GM12874 (cell line): ENCODE measurements at regions not wholly inside any gene's neighbourhood (a gene's known extent, or its start where the extent isn't known, plus 50 kb on each side); places are given as distances from the start of the nearest gene placed in this dataset.

Experiments
- TF ChIP-seq, protein P1 (sequence below): IDR thresholded peaks from 2 replicates; pipeline ENCODE4 v1.5.1; 2011; ENCODE audit warnings: low read depth, mild to moderate bottlenecking, control low read depth, low read length, moderate library complexity; ENCODE audit not compliant: insufficient read depth

DNA sequence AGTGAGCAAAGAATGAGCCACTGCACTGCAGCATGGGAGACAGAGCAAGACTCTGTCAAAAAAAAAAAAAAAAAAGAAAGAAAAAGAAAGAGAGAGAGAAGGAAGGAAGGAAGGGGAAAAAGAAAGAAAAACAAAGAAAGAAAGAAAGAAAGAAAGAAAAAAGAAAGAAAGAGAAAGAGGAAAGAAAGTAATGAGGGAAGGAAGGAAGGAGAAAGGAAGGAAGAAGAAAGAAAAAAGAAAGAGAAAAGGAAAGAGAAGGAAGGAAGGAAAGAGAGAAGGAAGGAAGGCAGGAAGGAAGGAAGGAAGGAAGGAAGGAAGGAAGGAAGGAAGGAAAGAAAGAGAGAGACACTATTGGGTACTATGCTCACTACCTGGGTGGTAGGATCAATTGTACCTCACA lies 122.2 kb upstream of the ERCC4 start:
- TF ChIP-seq, protein P1, sequence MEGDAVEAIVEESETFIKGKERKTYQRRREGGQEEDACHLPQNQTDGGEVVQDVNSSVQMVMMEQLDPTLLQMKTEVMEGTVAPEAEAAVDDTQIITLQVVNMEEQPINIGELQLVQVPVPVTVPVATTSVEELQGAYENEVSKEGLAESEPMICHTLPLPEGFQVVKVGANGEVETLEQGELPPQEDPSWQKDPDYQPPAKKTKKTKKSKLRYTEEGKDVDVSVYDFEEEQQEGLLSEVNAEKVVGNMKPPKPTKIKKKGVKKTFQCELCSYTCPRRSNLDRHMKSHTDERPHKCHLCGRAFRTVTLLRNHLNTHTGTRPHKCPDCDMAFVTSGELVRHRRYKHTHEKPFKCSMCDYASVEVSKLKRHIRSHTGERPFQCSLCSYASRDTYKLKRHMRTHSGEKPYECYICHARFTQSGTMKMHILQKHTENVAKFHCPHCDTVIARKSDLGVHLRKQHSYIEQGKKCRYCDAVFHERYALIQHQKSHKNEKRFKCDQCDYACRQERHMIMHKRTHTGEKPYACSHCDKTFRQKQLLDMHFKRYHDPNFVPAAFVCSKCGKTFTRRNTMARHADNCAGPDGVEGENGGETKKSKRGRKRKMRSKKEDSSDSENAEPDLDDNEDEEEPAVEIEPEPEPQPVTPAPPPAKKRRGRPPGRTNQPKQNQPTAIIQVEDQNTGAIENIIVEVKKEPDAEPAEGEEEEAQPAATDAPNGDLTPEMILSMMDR: no peak

DNA sequence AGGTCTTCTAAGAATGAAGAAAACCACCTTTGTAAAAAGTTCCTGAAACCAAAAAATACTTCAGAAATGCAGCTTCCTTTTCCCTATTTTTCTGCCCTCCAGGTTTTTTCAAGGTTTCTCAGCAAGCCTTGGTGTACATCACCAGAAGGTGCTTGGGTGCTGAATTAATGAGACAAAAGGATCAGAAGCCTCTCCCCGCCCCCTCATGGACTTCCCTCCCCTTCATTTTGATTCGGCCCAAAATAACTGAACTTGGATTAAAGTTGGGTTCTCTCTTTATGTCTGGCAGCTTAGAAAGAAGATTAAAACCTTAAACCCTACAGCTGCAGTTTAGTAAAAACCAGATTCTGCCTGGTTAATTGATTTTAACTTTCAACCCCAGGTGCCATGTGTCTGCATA lies 121.7 kb upstream of the ERCC4 start:
- TF ChIP-seq, protein P1: no peak

GRCh38 chr16:13803974-13804373 lies 116.0 kb upstream of the ERCC4 start:
- TF ChIP-seq, protein P1: no peak

- TF ChIP-seq, protein P1: no peak
These were observed 114.0 kb upstream of the ERCC4 start for GRCh38 chr16:13805951-13806350.

- TF ChIP-seq, protein P1: no peak
These were observed 113.3 kb upstream of the ERCC4 start for GRCh38 chr16:13806671-13807070.

- TF ChIP-seq, protein P1: no peak
These were observed 111.9 kb upstream of the ERCC4 start for GRCh38 chr16:13808102-13808501.

DNA sequence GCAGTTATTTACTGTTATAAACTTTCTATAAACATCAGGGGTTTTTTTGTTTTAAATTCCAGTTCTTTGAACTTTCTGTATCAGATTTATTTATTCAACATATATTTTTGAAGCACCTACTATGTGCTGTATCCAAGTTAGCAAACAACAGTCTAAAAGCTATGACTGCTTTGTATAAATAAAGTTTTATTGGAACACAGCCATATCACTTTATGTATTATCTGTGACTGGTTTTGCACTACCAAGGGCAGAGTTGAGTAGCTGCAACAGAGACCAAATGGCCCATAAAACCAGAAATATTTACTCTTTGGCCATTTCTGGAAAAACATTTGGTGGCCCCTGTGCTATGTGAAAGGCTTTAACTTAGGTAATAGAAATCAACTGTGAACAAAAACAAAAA lies 110.2 kb upstream of the ERCC4 start:
- TF ChIP-seq, protein P1: no peak

DNA sequence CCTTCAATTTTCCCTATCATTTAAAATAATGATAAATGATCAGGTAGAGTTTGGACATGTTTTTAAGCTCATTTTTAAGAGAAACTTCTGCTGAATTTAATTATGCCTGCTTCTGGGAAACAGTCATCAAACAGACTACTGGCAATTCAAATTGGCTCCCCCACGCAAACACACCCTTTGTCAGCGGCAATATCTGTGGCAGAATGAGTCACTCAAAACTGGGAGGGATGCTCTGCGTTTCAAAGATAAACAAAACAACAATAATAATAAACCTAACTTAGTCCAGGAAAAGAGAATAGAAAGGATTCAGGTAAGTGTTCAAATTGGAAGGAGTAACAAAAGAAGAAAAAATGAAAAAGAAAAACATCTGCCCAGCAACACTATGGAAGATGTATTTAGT lies 108.1 kb upstream of the ERCC4 start:
- TF ChIP-seq, protein P1: no peak
